DOHH2 (cell line): ENCODE measurements at regions not wholly inside any gene's neighbourhood (a gene's known extent, or its start where the extent isn't known, plus 50 kb on each side); places are given as distances from the start of the nearest gene placed in this dataset.

ENCODE experiments used
- H3F3A ChIP-seq: fragments of 200-600 bp; sonication (generic), shearing (Covaris generic); 2 replicates; pipeline ENCODE4 v1.6.0; 2016; ENCODE audit warnings: antibody characterized with exemption, mild to moderate bottlenecking; ENCODE audit not compliant: control insufficient read depth, insufficient read depth
- H3K27ac ChIP-seq: fragments of 200-600 bp; sonication (generic); 2 replicates; pipeline ENCODE4 v1.5.1; 2014; ENCODE audit warnings: low read depth, mild to moderate bottlenecking, low read length, moderate library complexity
- H3K27me3 ChIP-seq: fragments of 200-600 bp; sonication (generic); 2 replicates; pipeline ENCODE4 v1.6.1; 2014; ENCODE audit warnings: mild to moderate bottlenecking, low read length, mixed read lengths; ENCODE audit not compliant: control insufficient read depth
- H3K36me3 ChIP-seq: fragments of 200-600 bp; sonication (generic); 2 replicates; pipeline ENCODE4 v1.6.1; 2014; ENCODE audit warnings: mild to moderate bottlenecking, low read length, moderate library complexity, mixed read lengths; ENCODE audit not compliant: control insufficient read depth
- H3K4me1 ChIP-seq: fragments of 200-600 bp; sonication (generic); 2 replicates; pipeline ENCODE4 v1.6.1; 2014; ENCODE audit warnings: mild to moderate bottlenecking, low read length, mixed read lengths; ENCODE audit not compliant: control insufficient read depth
- H3K4me2 ChIP-seq: fragments of 200-600 bp; sonication (generic); 2 replicates; pipeline ENCODE4 v1.6.0; 2014; ENCODE audit warnings: mild to moderate bottlenecking, low read length, moderate library complexity
- H3K4me3 ChIP-seq: fragments of 200-600 bp; sonication (generic); 2 replicates; pipeline ENCODE4 v1.5.1; 2014; ENCODE audit warnings: mild to moderate bottlenecking, low read length, mixed read lengths
- H3K79me2 ChIP-seq: fragments of 200-600 bp; sonication (generic); 2 replicates; pipeline ENCODE4 v1.6.1; 2014; ENCODE audit warnings: mild to moderate bottlenecking, low read length, mixed read lengths; ENCODE audit not compliant: control insufficient read depth
- H3K9me2 ChIP-seq: fragments of 200-600 bp; sonication (generic); replicated peaks from 2 replicates; pipeline ENCODE4 v1.6.1; 2014; ENCODE audit warnings: mild to moderate bottlenecking, low read length, mixed read lengths; ENCODE audit not compliant: control insufficient read depth
- H3K9me3 ChIP-seq: fragments of 200-600 bp; sonication (generic); 2 replicates; pipeline ENCODE4 v1.6.1; 2014; ENCODE audit warnings: antibody characterized with exemption, low read length, mixed read lengths; ENCODE audit not compliant: control insufficient read depth, insufficient read depth
- H4K20me1 ChIP-seq: fragments of 200-600 bp; sonication (generic); 2 replicates; pipeline ENCODE4 v1.6.0; 2014; ENCODE audit warnings: low read depth, mild to moderate bottlenecking, antibody characterized with exemption, low read length, moderate library complexity; ENCODE audit not compliant: control insufficient read depth, insufficient read depth
- EZH2phosphoT487 ChIP-seq: fragments of 200-600 bp; sonication (generic); IDR thresholded peaks from 2 replicates; pipeline ENCODE4 v1.6.1; 2017; ENCODE audit warnings: borderline replicate concordance, mild to moderate bottlenecking, antibody characterized with exemption, low read length, moderate library complexity, mixed read lengths
- TF ChIP-seq, protein P1 (sequence below): fragments of 200-600 bp; sonication (generic); IDR thresholded peaks from one replicate; pipeline ENCODE4 v1.5.1; 2014; ENCODE audit warnings: antibody characterized with exemption, mild to moderate bottlenecking, low read depth, low read length; ENCODE audit not compliant: poor library complexity, severe bottlenecking

DNA sequence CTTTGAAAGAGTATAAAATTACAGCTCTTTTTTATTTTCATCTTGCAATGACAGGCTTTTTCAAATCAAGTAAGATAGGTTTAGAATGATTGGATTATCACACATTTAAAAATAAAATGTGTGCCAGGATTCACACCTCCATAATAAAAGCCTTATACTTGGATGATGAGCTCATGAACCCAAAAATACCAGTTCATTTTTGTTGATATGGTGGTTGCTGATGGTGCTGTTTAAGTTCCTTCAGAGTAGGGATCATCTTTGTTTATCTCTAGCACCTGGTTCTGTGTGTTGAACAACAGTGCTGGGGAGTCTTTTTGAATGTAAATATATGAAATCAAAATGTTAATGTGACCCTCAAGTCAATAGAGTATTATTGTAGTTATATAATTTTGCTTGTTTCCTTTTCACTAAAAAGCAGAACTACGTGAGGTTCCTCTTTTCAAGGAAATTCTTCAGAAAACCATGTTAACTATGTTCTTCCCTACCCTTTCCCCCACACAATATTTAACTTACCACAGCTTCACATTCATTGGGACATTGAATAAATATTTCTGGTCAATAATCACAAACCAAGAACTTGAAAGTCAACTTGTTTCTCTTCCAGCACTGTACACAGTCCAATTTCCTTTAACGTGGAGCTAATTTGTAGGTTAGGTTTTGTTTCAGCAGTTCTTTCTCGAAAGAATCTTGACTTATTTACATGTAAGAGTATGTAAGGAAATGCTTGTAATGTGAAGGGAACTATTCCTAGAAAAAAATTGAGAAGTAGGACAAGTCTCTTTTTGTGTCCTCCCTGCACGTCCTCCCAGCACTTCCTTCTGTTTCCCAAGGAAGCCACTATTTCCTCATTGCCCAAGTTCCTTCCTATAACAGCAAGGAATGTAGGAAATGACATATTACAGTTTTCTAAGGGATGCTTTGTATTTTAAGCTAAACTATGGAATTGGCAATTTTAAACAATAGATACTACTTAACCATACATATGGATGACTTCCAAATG lies 945.9 kb upstream of the CITED2 start:
- no peaks in the 10 kb centered on the region for H3F3A ChIP-seq
- no peak overlapping the region for H3K4me2 ChIP-seq
- no peaks in the 10 kb centered on the region for H3K4me1 ChIP-seq
- TF ChIP-seq, protein P1, sequence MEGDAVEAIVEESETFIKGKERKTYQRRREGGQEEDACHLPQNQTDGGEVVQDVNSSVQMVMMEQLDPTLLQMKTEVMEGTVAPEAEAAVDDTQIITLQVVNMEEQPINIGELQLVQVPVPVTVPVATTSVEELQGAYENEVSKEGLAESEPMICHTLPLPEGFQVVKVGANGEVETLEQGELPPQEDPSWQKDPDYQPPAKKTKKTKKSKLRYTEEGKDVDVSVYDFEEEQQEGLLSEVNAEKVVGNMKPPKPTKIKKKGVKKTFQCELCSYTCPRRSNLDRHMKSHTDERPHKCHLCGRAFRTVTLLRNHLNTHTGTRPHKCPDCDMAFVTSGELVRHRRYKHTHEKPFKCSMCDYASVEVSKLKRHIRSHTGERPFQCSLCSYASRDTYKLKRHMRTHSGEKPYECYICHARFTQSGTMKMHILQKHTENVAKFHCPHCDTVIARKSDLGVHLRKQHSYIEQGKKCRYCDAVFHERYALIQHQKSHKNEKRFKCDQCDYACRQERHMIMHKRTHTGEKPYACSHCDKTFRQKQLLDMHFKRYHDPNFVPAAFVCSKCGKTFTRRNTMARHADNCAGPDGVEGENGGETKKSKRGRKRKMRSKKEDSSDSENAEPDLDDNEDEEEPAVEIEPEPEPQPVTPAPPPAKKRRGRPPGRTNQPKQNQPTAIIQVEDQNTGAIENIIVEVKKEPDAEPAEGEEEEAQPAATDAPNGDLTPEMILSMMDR = no peak
- no peak for TF ChIP-seq EZH2phosphoT487
- no peaks in the 10 kb centered on the region for H3K79me2 ChIP-seq
- no peak overlapping the region for H3K4me3 ChIP-seq
- H4K20me1 ChIP-seq = no peaks in the 10 kb centered on the region
- no peaks in the 10 kb centered on the region for H3K27me3 ChIP-seq
- H3K27ac ChIP-seq = no peak overlapping the region
- H3K9me2 ChIP-seq = no peaks in the 10 kb centered on the region
- no peaks in the 10 kb centered on the region for H3K9me3 ChIP-seq
- no peaks in the 10 kb centered on the region for H3K36me3 ChIP-seq

DNA sequence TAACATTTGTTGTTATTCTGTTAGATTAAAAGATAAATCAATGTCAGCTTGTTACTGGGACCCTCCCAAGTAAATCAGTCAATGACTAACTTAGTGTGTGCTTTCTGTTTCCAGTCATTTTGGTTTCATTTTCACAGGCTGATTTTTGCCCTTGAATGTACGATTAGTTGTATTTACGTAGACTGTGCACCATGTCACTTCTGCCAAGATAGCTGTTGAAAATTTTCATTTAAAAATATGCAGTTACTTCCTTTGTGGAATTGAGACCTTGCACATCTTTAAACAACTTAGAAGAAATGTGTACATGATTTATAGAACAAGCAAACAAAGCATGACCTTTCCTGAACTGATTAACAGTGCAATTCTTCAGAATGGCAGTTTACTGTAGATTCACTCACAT lies 944.8 kb upstream of the CITED2 start:
- Histone ChIP-seq H3K4me1 (no peaks in the 10 kb centered on the region), H3K9me3 (no peaks in the 10 kb centered on the region), H4K20me1 (no peaks in the 10 kb centered on the region), H3K79me2 (no peaks in the 10 kb centered on the region), H3K4me2 (no peak overlapping the region), H3K27me3 (no peaks in the 10 kb centered on the region), H3K36me3 (no peaks in the 10 kb centered on the region), H3K4me3 (no peak overlapping the region), H3K9me2 (no peaks in the 10 kb centered on the region), H3F3A (no peaks in the 10 kb centered on the region), H3K27ac (no peak overlapping the region)
- TF ChIP-seq EZH2phosphoT487 = no peak
- TF ChIP-seq, protein P1 = no peak

DNA sequence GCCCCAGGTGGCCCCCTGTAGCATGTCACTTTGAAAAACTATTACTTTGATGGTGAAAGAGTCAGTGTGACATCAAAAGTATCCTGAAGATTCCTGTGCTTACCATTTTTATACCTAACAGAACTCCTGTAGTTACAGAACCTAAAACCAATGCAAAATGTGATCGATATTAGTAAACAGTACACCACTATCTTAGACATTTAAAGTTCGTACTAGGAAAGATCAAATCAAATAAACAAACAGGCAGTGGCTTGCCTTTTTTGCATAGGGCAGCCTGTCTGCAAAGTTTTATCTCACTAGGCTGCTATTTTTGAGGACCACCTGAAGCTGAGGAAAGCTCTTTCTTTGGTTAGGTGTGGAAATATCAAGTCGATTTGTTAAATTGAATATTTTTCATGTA lies 944.0 kb upstream of the CITED2 start:
- Histone ChIP-seq H3K4me1 (no peaks in the 10 kb centered on the region), H3K79me2 (no peaks in the 10 kb centered on the region), H3K36me3 (no peaks in the 10 kb centered on the region), H3F3A (no peaks in the 10 kb centered on the region), H3K9me2 (no peaks in the 10 kb centered on the region), H3K4me3 (no peak overlapping the region), H4K20me1 (no peaks in the 10 kb centered on the region), H3K27me3 (no peaks in the 10 kb centered on the region), H3K27ac (no peak overlapping the region), H3K9me3 (no peaks in the 10 kb centered on the region), H3K4me2 (no peak overlapping the region)
- TF ChIP-seq EZH2phosphoT487 = no peak
- TF ChIP-seq, protein P1 = no peak
